GM12878 (cell line): ENCODE measurements at regions not wholly inside any gene's neighbourhood (a gene's known extent, or its start where the extent isn't known, plus 50 kb on each side); places are given as distances from the start of the nearest gene placed in this dataset.

Source experiments
- ATAC-seq: fragments of 200-7000 bp; cut with Tn5 transposase; 3 replicates; pipeline ENCODE4 v1.9.1; 2020; ENCODE audit warnings: mild to moderate bottlenecking, moderate library complexity
- BruUV-seq: library from RNA; stranded (reverse); fragments of 400-500 nt; replicated peaks from 2 replicates; lab custom pipeline; 2021; lab: Mats Ljungman, UMichigan
- CTCF ChIA-PET: fragments of 300-600 bp; sonication (Branson Sonifier 250); formaldehyde crosslinking; extraction: SDS; loops from one replicate; lab custom pipeline; 2021; ENCODE audit warnings: inconsistent platforms; lab: Yijun Ruan, JAX
- POLR2A ChIA-PET: fragments of 350-600 bp; formaldehyde crosslinking; extraction: SDS; loops from one replicate; lab custom pipeline; 2021; ENCODE audit warnings: inconsistent platforms; lab: Charles Lee
- RAD21 ChIA-PET: fragments of 300-600 bp; sonication (Branson Sonifier 250); formaldehyde crosslinking; loops from one replicate; lab custom pipeline; 2023; ENCODE audit warnings: antibody characterized with exemption; ENCODE audit not compliant: unreplicated experiment; lab: Charles Lee
- SMC1A ChIA-PET: fragments of 300-600 bp; sonication (Branson Sonifier 250); formaldehyde crosslinking; loops from one replicate; lab custom pipeline; 2023; ENCODE audit not compliant: unreplicated experiment, uncharacterized antibody; lab: Charles Lee
- DNase-seq: peaks from one replicate; pipeline ENCODE4 v3.0.0-alpha.2; 2011; ENCODE audit warnings: low read depth, low spot score
- FAIRE-seq: peaks from 3 replicates; lab custom pipeline; 2011; peaks lifted over from hg19 to GRCh38; lab: Jason Lieb, UNC
- H2AFZ ChIP-seq: 2 replicates; pipeline ENCODE4 v1.6.0; 2011; ENCODE audit warnings: low read depth, low read length, control low read depth; ENCODE audit not compliant: control insufficient read depth
- H3K27ac ChIP-seq: 2 replicates; pipeline ENCODE4 v1.5.1; 2011; ENCODE audit warnings: control low read depth; ENCODE audit not compliant: control insufficient read depth, insufficient read depth
- H3K27me3 ChIP-seq, 2 experiments: replicated peaks in 1 of 2; 2 replicates each; pipeline versions ENCODE4 v1.6.0 to v1.6.1; 2011; ENCODE audit warnings: low read length in 1 of 2; ENCODE audit not compliant: control insufficient read depth in 2 of 2, insufficient read depth in 2 of 2
- H3K36me3 ChIP-seq, 2 experiments: 2 replicates each; pipeline ENCODE4 v1.5.1; 2011; ENCODE audit warnings: low read length in 1 of 2; ENCODE audit not compliant: control insufficient read depth in 2 of 2, insufficient read depth in 2 of 2
- H3K4me1 ChIP-seq: 2 replicates; pipeline ENCODE4 v1.6.1; 2011; ENCODE audit warnings: mild to moderate bottlenecking, low read length, moderate library complexity, mixed read lengths; ENCODE audit not compliant: control insufficient read depth, insufficient read depth
- H3K4me2 ChIP-seq: 2 replicates; pipeline ENCODE4 v1.6.0; 2011; ENCODE audit warnings: control low read depth; ENCODE audit not compliant: control insufficient read depth, insufficient read depth
- H3K4me3 ChIP-seq: fragments of 200-600 bp; sonication (generic); 2 replicates; pipeline ENCODE4 v1.5.1; 2016
- H3K79me2 ChIP-seq: 2 replicates; pipeline ENCODE4 v1.6.0; 2011; ENCODE audit warnings: low read length; ENCODE audit not compliant: control insufficient read depth, insufficient read depth
- H3K9ac ChIP-seq: 2 replicates; pipeline ENCODE4 v1.8.0; 2011; ENCODE audit warnings: low read length, control low read depth, mixed read lengths; ENCODE audit not compliant: control insufficient read depth, insufficient read depth
- H3K9me3 ChIP-seq: replicated peaks from 3 replicates; pipeline ENCODE4 v1.5.1; 2011; ENCODE audit warnings: mild to moderate bottlenecking, low read length; ENCODE audit not compliant: control insufficient read depth, insufficient read depth
- H4K20me1 ChIP-seq: 2 replicates; pipeline ENCODE4 v1.6.0; 2011; ENCODE audit not compliant: control insufficient read depth, insufficient read depth
- CHD1 ChIP-seq: IDR thresholded peaks from 2 replicates; pipeline ENCODE4 v1.6.1; 2012; ENCODE audit warnings: low read depth, low read length, improper control_type of control experiment
- CHD4 ChIP-seq: fragments of 200-600 bp; sonication (generic); IDR thresholded peaks from 2 replicates; pipeline ENCODE4 v1.6.1; 2016; ENCODE audit warnings: mild to moderate bottlenecking
- DPF2 ChIP-seq: fragments of 450-650 bp; IDR thresholded peaks from 2 replicates; pipeline ENCODE4 v1.6.1; 2017; ENCODE audit warnings: mild to moderate bottlenecking
- FOXK2 ChIP-seq: fragments of 450-650 bp; IDR thresholded peaks from 2 replicates; pipeline ENCODE4 v1.6.1; 2017; ENCODE audit warnings: mild to moderate bottlenecking, moderate library complexity
- IKZF2 ChIP-seq, 2 experiments: fragments of 450-650 bp; IDR thresholded peaks; 2 replicates each; pipeline ENCODE4 v1.6.1; 2017; ENCODE audit warnings: mild to moderate bottlenecking in 2 of 2, moderate library complexity in 2 of 2
- MTA3 ChIP-seq: IDR thresholded peaks from 2 replicates; pipeline ENCODE4 v1.6.1; 2012; ENCODE audit warnings: low read length, inconsistent platforms, borderline replicate concordance
- MYB ChIP-seq: fragments of 150-350 bp; IDR thresholded peaks from 2 replicates; pipeline ENCODE4 v1.6.1; 2014; ENCODE audit warnings: mild to moderate bottlenecking, low read depth, low read length, borderline replicate concordance
- NFXL1 ChIP-seq: fragments of 450-650 bp; IDR thresholded peaks from 2 replicates; pipeline ENCODE4 v1.6.1; 2017; ENCODE audit warnings: antibody characterized with exemption, mild to moderate bottlenecking, borderline replicate concordance
- REST ChIP-seq: IDR thresholded peaks from 2 replicates; pipeline ENCODE4 v1.6.1; 2012; ENCODE audit warnings: mild to moderate bottlenecking, low read depth, low read length
- SIX5 ChIP-seq: IDR thresholded peaks from 2 replicates; pipeline ENCODE4 v1.6.1; 2011; ENCODE audit warnings: mild to moderate bottlenecking, low read depth, low read length, moderate library complexity; ENCODE audit not compliant: severe bottlenecking
- SPI1 ChIP-seq: IDR thresholded peaks from 2 replicates; pipeline ENCODE4 v1.6.1; 2011; ENCODE audit warnings: low read depth, mild to moderate bottlenecking, low read length, moderate library complexity, borderline replicate concordance; ENCODE audit not compliant: insufficient read depth
- TCF3 ChIP-seq: IDR thresholded peaks from 2 replicates; pipeline ENCODE4 v1.6.1; 2012; ENCODE audit warnings: low read depth, mild to moderate bottlenecking, low read length, borderline replicate concordance; ENCODE audit not compliant: insufficient read depth
- USF1 ChIP-seq: IDR thresholded peaks from 2 replicates; pipeline ENCODE4 v1.6.1; 2011; ENCODE audit warnings: borderline replicate concordance, low read depth, mild to moderate bottlenecking, moderate library complexity, mixed read lengths, low read length; ENCODE audit not compliant: insufficient read depth; ENCODE audit errors: extremely low read length
- WGBS: methylation state at CpG from one replicate; pipeline ENCODE4 v1.1.6; 2016; ENCODE audit warnings: low lambda C conversion rate; ENCODE audit not compliant: insufficient replicate concordance, insufficient coverage; ENCODE audit errors: missing lambda C conversion rate; 5-methylcytosine and 5-hydroxymethylcytosine counted together
- in situ Hi-C: fragments of 300-500 bp; cut with MboI; formaldehyde crosslinking; loops from 9 replicates; pipeline ENCODE4 v1.14.3; 2018; ENCODE audit warnings: mixed read lengths
- intact Hi-C: fragments of 100-400 bp; cut with micrococcal nuclease; formaldehyde crosslinking; loops from one replicate; pipeline ENCODE4 v1.14.2; 2022; ENCODE audit not compliant: unreplicated experiment
- TF ChIP-seq, protein P1 (sequence below), 3 experiments: IDR thresholded peaks in 2 of 3; conservative IDR thresholded peaks in 1 of 3; 2 replicates each; pipeline ENCODE4 v1.5.1; 2011; ENCODE audit warnings: low read depth in 3 of 3, low read length in 3 of 3, mild to moderate bottlenecking in 3 of 3, control low read depth in 2 of 3, moderate library complexity in 2 of 3, inconsistent platforms in 1 of 3, mixed read lengths in 1 of 3; ENCODE audit not compliant: control insufficient read depth in 2 of 3, insufficient read depth in 1 of 3; ENCODE audit errors: extremely low read depth in 1 of 3
- TF ChIP-seq, protein P2 (sequence below): fragments of 450-650 bp; conservative IDR thresholded peaks from 2 replicates; pipeline ENCODE4 v1.6.1; 2017; ENCODE audit warnings: mild to moderate bottlenecking, moderate library complexity

GRCh38 chr10:53573498-53573897 is 800.9 kb upstream of the MBL2 start (continued):
- no peak for TF ChIP-seq FOXK2
- no peak for TF ChIP-seq CHD4
- TF ChIP-seq TCF3: no peak
- no peak for TF ChIP-seq USF1
- TF ChIP-seq DPF2: no peak
- no peak for TF ChIP-seq MTA3
- no peak for TF ChIP-seq NFXL1

DNA sequence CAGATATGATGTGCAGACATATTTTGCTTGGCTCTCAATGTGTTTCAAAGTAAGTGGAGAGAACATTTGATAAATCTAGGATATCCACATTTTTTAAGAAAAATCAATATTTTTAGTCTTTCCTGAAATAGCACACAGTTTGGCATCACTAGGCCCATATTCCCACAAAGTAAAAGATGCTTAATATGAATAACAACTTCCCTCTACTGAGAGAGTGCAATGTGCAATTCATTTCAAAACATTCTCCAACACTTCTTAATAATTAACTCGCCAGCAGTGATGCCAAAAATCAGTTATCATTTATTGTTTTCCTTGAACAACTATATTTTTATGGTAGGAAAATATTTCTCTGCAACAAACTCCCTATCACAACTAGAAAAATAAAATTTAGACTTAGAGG is 800.2 kb upstream of the MBL2 start:
- H3K4me1 ChIP-seq: no peaks in the 10 kb centered on the region
- in situ Hi-C loops (no loop called here), intact Hi-C loops (no loop called here)
- WGBS: 0% methylated on average over 1 of the region's 1 CpG
- no peak overlapping the region for H3K27ac ChIP-seq
- no peak overlapping the region for H3K9ac ChIP-seq
- SMC1A ChIA-PET: no interaction called here
- no peak overlapping the region for H2AFZ ChIP-seq
- no peaks in the 10 kb centered on the region for H3K27me3 ChIP-seq
- POLR2A ChIA-PET: no interaction called here
- no peaks in the 10 kb centered on the region for H3K9me3 ChIP-seq
- FAIRE-seq: no peak
- ATAC-seq: no peak
- no peaks in the 10 kb centered on the region for H3K36me3 ChIP-seq
- RAD21 ChIA-PET: no interaction called here
- H4K20me1 ChIP-seq: no peaks in the 10 kb centered on the region
- CTCF ChIA-PET: no interaction called here
- no peak for DNase-seq
- BruUV-seq: no TSS peak
- no peak overlapping the region for H3K4me2 ChIP-seq
- H3K4me3 ChIP-seq: no peak overlapping the region
- H3K79me2 ChIP-seq: no peaks in the 10 kb centered on the region
- TF ChIP-seq, protein P1, sequence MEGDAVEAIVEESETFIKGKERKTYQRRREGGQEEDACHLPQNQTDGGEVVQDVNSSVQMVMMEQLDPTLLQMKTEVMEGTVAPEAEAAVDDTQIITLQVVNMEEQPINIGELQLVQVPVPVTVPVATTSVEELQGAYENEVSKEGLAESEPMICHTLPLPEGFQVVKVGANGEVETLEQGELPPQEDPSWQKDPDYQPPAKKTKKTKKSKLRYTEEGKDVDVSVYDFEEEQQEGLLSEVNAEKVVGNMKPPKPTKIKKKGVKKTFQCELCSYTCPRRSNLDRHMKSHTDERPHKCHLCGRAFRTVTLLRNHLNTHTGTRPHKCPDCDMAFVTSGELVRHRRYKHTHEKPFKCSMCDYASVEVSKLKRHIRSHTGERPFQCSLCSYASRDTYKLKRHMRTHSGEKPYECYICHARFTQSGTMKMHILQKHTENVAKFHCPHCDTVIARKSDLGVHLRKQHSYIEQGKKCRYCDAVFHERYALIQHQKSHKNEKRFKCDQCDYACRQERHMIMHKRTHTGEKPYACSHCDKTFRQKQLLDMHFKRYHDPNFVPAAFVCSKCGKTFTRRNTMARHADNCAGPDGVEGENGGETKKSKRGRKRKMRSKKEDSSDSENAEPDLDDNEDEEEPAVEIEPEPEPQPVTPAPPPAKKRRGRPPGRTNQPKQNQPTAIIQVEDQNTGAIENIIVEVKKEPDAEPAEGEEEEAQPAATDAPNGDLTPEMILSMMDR (IDR thresholded peaks at IDR 0.05 in 2 of 3, conservative IDR thresholded peaks at IDR 0.05 in 1 of 3; ENCODE audit: control insufficient read depth in 2 of 3, extremely low read depth in 1 of 3, insufficient read depth in 1 of 3, low read depth in 3 of 3, low read length in 3 of 3): no peak
- TF ChIP-seq MYB (no peak), IKZF2 (IDR thresholded peaks at IDR 0.05) (no peak), CHD1 (no peak), REST (no peak), SIX5 (no peak), SPI1 (no peak)
- TF ChIP-seq, protein P2, sequence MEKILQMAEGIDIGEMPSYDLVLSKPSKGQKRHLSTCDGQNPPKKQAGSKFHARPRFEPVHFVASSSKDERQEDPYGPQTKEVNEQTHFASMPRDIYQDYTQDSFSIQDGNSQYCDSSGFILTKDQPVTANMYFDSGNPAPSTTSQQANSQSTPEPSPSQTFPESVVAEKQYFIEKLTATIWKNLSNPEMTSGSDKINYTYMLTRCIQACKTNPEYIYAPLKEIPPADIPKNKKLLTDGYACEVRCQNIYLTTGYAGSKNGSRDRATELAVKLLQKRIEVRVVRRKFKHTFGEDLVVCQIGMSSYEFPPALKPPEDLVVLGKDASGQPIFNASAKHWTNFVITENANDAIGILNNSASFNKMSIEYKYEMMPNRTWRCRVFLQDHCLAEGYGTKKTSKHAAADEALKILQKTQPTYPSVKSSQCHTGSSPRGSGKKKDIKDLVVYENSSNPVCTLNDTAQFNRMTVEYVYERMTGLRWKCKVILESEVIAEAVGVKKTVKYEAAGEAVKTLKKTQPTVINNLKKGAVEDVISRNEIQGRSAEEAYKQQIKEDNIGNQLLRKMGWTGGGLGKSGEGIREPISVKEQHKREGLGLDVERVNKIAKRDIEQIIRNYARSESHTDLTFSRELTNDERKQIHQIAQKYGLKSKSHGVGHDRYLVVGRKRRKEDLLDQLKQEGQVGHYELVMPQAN: no peak
